SU-DHL-6 (cell line): ENCODE measurements at regions not wholly inside any gene's neighbourhood (a gene's known extent, or its start where the extent isn't known, plus 50 kb on each side); places are given as distances from the start of the nearest gene placed in this dataset.

Experiments used
- H2AFZ ChIP-seq: fragments of 200-600 bp; sonication (generic); 2 replicates; pipeline ENCODE4 v1.6.1; 2014; ENCODE audit warnings: low read depth, mild to moderate bottlenecking, moderate library complexity, mixed read lengths, antibody characterized with exemption, low read length; ENCODE audit not compliant: severe bottlenecking
- H3F3A ChIP-seq: fragments of 200-600 bp; shearing (Covaris generic); 2 replicates; pipeline ENCODE4 v1.6.0; 2016; ENCODE audit warnings: antibody characterized with exemption, mild to moderate bottlenecking; ENCODE audit not compliant: insufficient read depth
- H3K27ac ChIP-seq: fragments of 200-600 bp; sonication (generic); 2 replicates; pipeline ENCODE4 v1.5.1; 2016; ENCODE audit warnings: low read depth, mild to moderate bottlenecking, low read length, moderate library complexity, mixed read lengths
- H3K27me3 ChIP-seq: fragments of 200-600 bp; sonication (generic), shearing (Covaris generic); 2 replicates; pipeline ENCODE4 v1.6.0; 2014; ENCODE audit warnings: mild to moderate bottlenecking, low read length
- H3K36me3 ChIP-seq: fragments of 200-600 bp; sonication (generic); 2 replicates; pipeline ENCODE4 v1.6.1; 2014; ENCODE audit warnings: mild to moderate bottlenecking, low read length, mixed read lengths
- H3K4me2 ChIP-seq: fragments of 300-600, 200-600 bp; shearing (Covaris generic), sonication (generic); 2 replicates; pipeline ENCODE4 v1.6.0; 2014; ENCODE audit warnings: low read length, low read depth, mild to moderate bottlenecking; ENCODE audit not compliant: poor library complexity, severe bottlenecking
- H3K4me3 ChIP-seq: fragments of 200-600 bp; sonication (generic); 2 replicates; pipeline ENCODE4 v1.5.1; 2014; ENCODE audit warnings: antibody characterized with exemption, low read length, mild to moderate bottlenecking, mixed read lengths; ENCODE audit not compliant: insufficient read depth, poor library complexity, severe bottlenecking
- H3K79me2 ChIP-seq: fragments of 200-600 bp; sonication (generic); 2 replicates; pipeline ENCODE4 v1.6.1; 2014; ENCODE audit warnings: mild to moderate bottlenecking, low read length, moderate library complexity; ENCODE audit not compliant: insufficient read depth
- H3K9ac ChIP-seq: fragments of 200-600 bp; sonication (generic); 2 replicates; pipeline ENCODE4 v1.7.0; 2014; ENCODE audit warnings: mild to moderate bottlenecking, low read length
- H3K9me2 ChIP-seq: fragments of 200-600 bp; sonication (generic); replicated peaks from 2 replicates; pipeline ENCODE4 v1.6.1; 2014; ENCODE audit warnings: low read length; ENCODE audit not compliant: insufficient read depth
- H3K9me3 ChIP-seq: fragments of 200-600 bp; sonication (generic); 2 replicates; pipeline ENCODE4 v1.6.1; 2014; ENCODE audit warnings: low read length, mixed read lengths; ENCODE audit not compliant: insufficient read depth
- H4K20me1 ChIP-seq: fragments of 200-600 bp; sonication (generic); 2 replicates; pipeline ENCODE4 v1.6.1; 2014; ENCODE audit warnings: low read depth, mild to moderate bottlenecking, antibody characterized with exemption, low read length, moderate library complexity, mixed read lengths
- CTCF ChIP-seq: fragments of 200-600 bp; sonication (generic); IDR thresholded peaks from one replicate; pipeline ENCODE4 v1.5.1; 2017; ENCODE audit warnings: antibody characterized with exemption, mild to moderate bottlenecking, low read length, moderate library complexity; ENCODE audit not compliant: insufficient read depth, poor library complexity, severe bottlenecking
- EZH2phosphoT487 ChIP-seq: fragments of 200-600 bp; sonication (generic), shearing (Covaris generic); conservative IDR thresholded peaks from 2 replicates; pipeline ENCODE4 v1.6.1; 2018; ENCODE audit warnings: mild to moderate bottlenecking, antibody characterized with exemption, low read length, moderate library complexity, mixed read lengths

GRCh38 chr11:134737563-134738510 lies 325.8 kb upstream of the B3GAT1 start:
- Histone ChIP-seq H3K9me3 (no peaks in the 10 kb centered on the region), H2AFZ (no peak overlapping the region), H3K9me2 (no peaks in the 10 kb centered on the region), H4K20me1 (no peaks in the 10 kb centered on the region), H3K4me3 (no peak overlapping the region), H3K27me3 (no peaks in the 10 kb centered on the region), H3F3A (no peaks in the 10 kb centered on the region), H3K9ac (no peak overlapping the region), H3K36me3 (no peaks in the 10 kb centered on the region), H3K79me2 (no peaks in the 10 kb centered on the region), H3K27ac (no peak overlapping the region), H3K4me2 (no peak overlapping the region)
- TF ChIP-seq CTCF: no peak
- no peak for TF ChIP-seq EZH2phosphoT487

- Histone ChIP-seq H3F3A (no peaks in the 10 kb centered on the region), H2AFZ (no peak overlapping the region), H4K20me1 (no peaks in the 10 kb centered on the region), H3K27ac (no peak overlapping the region), H3K9ac (no peak overlapping the region), H3K9me2 (no peaks in the 10 kb centered on the region), H3K27me3 (no peaks in the 10 kb centered on the region), H3K4me3 (no peak overlapping the region), H3K79me2 (no peaks in the 10 kb centered on the region), H3K36me3 (no peaks in the 10 kb centered on the region), H3K9me3 (no peaks in the 10 kb centered on the region), H3K4me2 (no peak overlapping the region)
- TF ChIP-seq CTCF (no peak), EZH2phosphoT487 (no peak)
Observed at GRCh38 chr11:134736251-134736947, 324.4 kb upstream of the B3GAT1 start.

- TF ChIP-seq EZH2phosphoT487 (no peak), CTCF (no peak)
- H3K36me3 ChIP-seq: no peaks in the 10 kb centered on the region
- H3K27ac ChIP-seq: no peak overlapping the region
- no peaks in the 10 kb centered on the region for H3K27me3 ChIP-seq
- H3K9me3 ChIP-seq: no peaks in the 10 kb centered on the region
- no peaks in the 10 kb centered on the region for H3F3A ChIP-seq
- no peak overlapping the region for H2AFZ ChIP-seq
- no peaks in the 10 kb centered on the region for H4K20me1 ChIP-seq
- H3K4me3 ChIP-seq: no peak overlapping the region
- no peak overlapping the region for H3K4me2 ChIP-seq
- no peaks in the 10 kb centered on the region for H3K79me2 ChIP-seq
- no peak overlapping the region for H3K9ac ChIP-seq
- no peaks in the 10 kb centered on the region for H3K9me2 ChIP-seq
Observed at GRCh38 chr11:134734894-134735293, 322.9 kb upstream of the B3GAT1 start.
